ENCODE measurements at regions not wholly inside any gene's neighbourhood (a gene's known extent, or its start where the extent isn't known, plus 50 kb on each side); places are given as distances from the start of the nearest gene placed in this dataset.

DNA sequence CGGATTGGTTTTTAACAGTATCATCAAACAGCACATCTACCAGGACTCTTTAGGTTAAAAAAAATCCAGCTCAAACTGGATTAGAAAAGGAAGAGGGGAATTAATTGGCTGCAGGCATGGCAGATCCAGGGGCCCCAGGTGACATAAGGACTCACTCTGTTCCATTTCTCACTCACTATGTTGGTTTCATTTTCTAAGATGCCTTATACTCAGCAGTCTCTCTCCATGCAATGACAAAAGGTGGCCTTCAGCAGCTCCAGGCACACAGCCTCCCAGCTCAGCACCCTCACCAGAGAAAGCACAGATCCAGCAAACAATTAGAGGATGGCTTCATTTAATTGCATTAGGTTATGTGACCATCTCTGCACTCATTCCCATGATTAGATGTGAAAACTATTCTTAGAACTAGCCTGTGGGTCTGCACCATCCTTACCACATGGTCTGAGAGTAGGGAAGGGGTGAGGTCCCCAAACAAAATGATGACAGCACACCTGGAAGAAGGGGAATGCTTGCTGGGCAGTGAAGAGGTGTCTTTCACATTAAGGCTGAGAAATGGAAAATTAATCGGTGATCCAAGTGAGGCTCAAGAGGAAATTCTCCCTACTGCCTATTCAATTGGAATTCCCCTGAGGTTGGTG lies 243.1 kb downstream of the CDH26 start:
- TF ChIP-seq, protein P1, sequence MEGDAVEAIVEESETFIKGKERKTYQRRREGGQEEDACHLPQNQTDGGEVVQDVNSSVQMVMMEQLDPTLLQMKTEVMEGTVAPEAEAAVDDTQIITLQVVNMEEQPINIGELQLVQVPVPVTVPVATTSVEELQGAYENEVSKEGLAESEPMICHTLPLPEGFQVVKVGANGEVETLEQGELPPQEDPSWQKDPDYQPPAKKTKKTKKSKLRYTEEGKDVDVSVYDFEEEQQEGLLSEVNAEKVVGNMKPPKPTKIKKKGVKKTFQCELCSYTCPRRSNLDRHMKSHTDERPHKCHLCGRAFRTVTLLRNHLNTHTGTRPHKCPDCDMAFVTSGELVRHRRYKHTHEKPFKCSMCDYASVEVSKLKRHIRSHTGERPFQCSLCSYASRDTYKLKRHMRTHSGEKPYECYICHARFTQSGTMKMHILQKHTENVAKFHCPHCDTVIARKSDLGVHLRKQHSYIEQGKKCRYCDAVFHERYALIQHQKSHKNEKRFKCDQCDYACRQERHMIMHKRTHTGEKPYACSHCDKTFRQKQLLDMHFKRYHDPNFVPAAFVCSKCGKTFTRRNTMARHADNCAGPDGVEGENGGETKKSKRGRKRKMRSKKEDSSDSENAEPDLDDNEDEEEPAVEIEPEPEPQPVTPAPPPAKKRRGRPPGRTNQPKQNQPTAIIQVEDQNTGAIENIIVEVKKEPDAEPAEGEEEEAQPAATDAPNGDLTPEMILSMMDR (conservative IDR thresholded peaks at IDR 0.05; ENCODE audit: low read length), result no peak
- no peak for TF ChIP-seq EZH2phosphoT487 (IDR thresholded peaks at IDR 0.05; ENCODE audit: borderline replicate concordance, low read depth, low read length)

All from OCI-LY7 (cell line).